ENCODE measurements at regions not wholly inside any gene's neighbourhood (a gene's known extent, or its start where the extent isn't known, plus 50 kb on each side); places are given as distances from the start of the nearest gene placed in this dataset.
"Not testable (repeated sequence)": the region's sequence is repeated elsewhere in the genome, so short reads cannot be mapped to it uniquely, and the experiment has no call there.

- H3K4me1 Mint-ChIP-seq, result no peaks in the 10 kb centered on the region
Observed at GRCh38 chr9:129313331-129313955, 135.4 kb upstream of the IER5L start.

GRCh38 chr9:129312251-129313122, 134.4 kb upstream of the IER5L start:
- H3K27ac Mint-ChIP-seq, result no peak overlapping the region
- no peaks in the 10 kb centered on the region for H3K4me1 Mint-ChIP-seq
- H3K9me3 Mint-ChIP-seq, result peaks cover 7% of the 10 kb centered on the region
- DNase-seq (ENCODE audit: low spot score in 2 of 2), result no peak
- H3K27me3 Mint-ChIP-seq, result peaks cover 28% of the 10 kb centered on the region
- no peak for ATAC-seq (ENCODE audit: low read depth)
- no peak overlapping the region for H3K4me3 Mint-ChIP-seq
- H3K36me3 Mint-ChIP-seq, result peaks cover 2% of the 10 kb centered on the region

More at GRCh38 chr9:129313331-129313955, 135.4 kb upstream of the IER5L start:
- ATAC-seq (ENCODE audit: low read depth) (no peak), DNase-seq (ENCODE audit: low spot score in 2 of 2) (no peak)
- Mint-ChIP-seq H3K27me3 (peaks cover 31% of the 10 kb centered on the region), H3K36me3 (peaks cover 2% of the 10 kb centered on the region), H3K27ac (no peak overlapping the region), H3K4me3 (no peak overlapping the region), H3K9me3 (peaks cover 7% of the 10 kb centered on the region)

- H3K27me3 Mint-ChIP-seq, result peaks cover 28% of the 10 kb centered on the region
- peaks cover 2% of the 10 kb centered on the region for H3K36me3 Mint-ChIP-seq
- H3K9me3 Mint-ChIP-seq, result peaks cover 7% of the 10 kb centered on the region
- no peak overlapping the region for H3K4me3 Mint-ChIP-seq
- ATAC-seq (ENCODE audit: low read depth) (no peak), DNase-seq (ENCODE audit: low spot score in 2 of 2) (no peak)
- no peaks in the 10 kb centered on the region for H3K4me1 Mint-ChIP-seq
- no peak overlapping the region for H3K27ac Mint-ChIP-seq
Observed at GRCh38 chr9:129311643-129312042, 133.6 kb upstream of the IER5L start.

- peaks cover 27% of the 10 kb centered on the region for H3K27me3 Mint-ChIP-seq
- no peaks in the 10 kb centered on the region for H3K4me1 Mint-ChIP-seq
- peaks cover 2% of the 10 kb centered on the region for H3K36me3 Mint-ChIP-seq
- ATAC-seq (ENCODE audit: low read depth), result no peak
- no peak overlapping the region for H3K4me3 Mint-ChIP-seq
- peaks cover 7% of the 10 kb centered on the region for H3K9me3 Mint-ChIP-seq
- no peak for DNase-seq (ENCODE audit: low spot score in 2 of 2)
- H3K27ac Mint-ChIP-seq, result no peak overlapping the region
Observed at GRCh38 chr9:129310666-129311350, 132.7 kb upstream of the IER5L start.

- Mint-ChIP-seq H3K36me3 (peaks cover 2% of the 10 kb centered on the region), H3K27me3 (peaks cover 27% of the 10 kb centered on the region), H3K27ac (no peak overlapping the region), H3K9me3 (peaks cover 7% of the 10 kb centered on the region), H3K4me1 (no peaks in the 10 kb centered on the region), H3K4me3 (no peak overlapping the region)
- DNase-seq (ENCODE audit: low spot score in 2 of 2) (no peak), ATAC-seq (ENCODE audit: low read depth) (no peak)
Observed at GRCh38 chr9:129309906-129310305, 131.8 kb upstream of the IER5L start.

- no peak for DNase-seq (ENCODE audit: low spot score in 2 of 2)
- peaks cover 24% of the 10 kb centered on the region for H3K27me3 Mint-ChIP-seq
- peaks cover 2% of the 10 kb centered on the region for H3K36me3 Mint-ChIP-seq
- H3K4me3 Mint-ChIP-seq, result no peak overlapping the region
- H3K4me1 Mint-ChIP-seq, result no peaks in the 10 kb centered on the region
- H3K27ac Mint-ChIP-seq, result no peak overlapping the region
- ATAC-seq (ENCODE audit: low read depth), result no peak
- peaks cover 7% of the 10 kb centered on the region for H3K9me3 Mint-ChIP-seq
Observed at GRCh38 chr9:129309041-129309430, 131.0 kb upstream of the IER5L start.

GRCh38 chr9:129307227-129307970, 129.3 kb upstream of the IER5L start:
- H3K4me1 Mint-ChIP-seq, result no peaks in the 10 kb centered on the region
- H3K27me3 Mint-ChIP-seq, result peaks cover 21% of the 10 kb centered on the region
- H3K9me3 Mint-ChIP-seq, result peaks cover 7% of the 10 kb centered on the region
- no peak overlapping the region for H3K4me3 Mint-ChIP-seq
- no peak overlapping the region for H3K27ac Mint-ChIP-seq
- no peak for ATAC-seq (ENCODE audit: low read depth)
- DNase-seq (ENCODE audit: low spot score in 2 of 2), result no peak
- peaks cover 2% of the 10 kb centered on the region for H3K36me3 Mint-ChIP-seq

GRCh38 chr9:129306318-129306973, 128.4 kb upstream of the IER5L start:
- ATAC-seq (ENCODE audit: low read depth), result no peak
- H3K4me3 Mint-ChIP-seq, result no peak overlapping the region
- H3K27ac Mint-ChIP-seq, result no peak overlapping the region
- H3K27me3 Mint-ChIP-seq, result peaks cover 21% of the 10 kb centered on the region
- H3K9me3 Mint-ChIP-seq, result peaks cover 8% of the 10 kb centered on the region
- H3K4me1 Mint-ChIP-seq, result no peaks in the 10 kb centered on the region
- H3K36me3 Mint-ChIP-seq, result peaks cover 3% of the 10 kb centered on the region
- DNase-seq (ENCODE audit: low spot score in 2 of 2), result no peak

GRCh38 chr9:129305246-129305645, 127.2 kb upstream of the IER5L start:
- ATAC-seq (ENCODE audit: low read depth), result no peak
- H3K36me3 Mint-ChIP-seq, result peaks cover 4% of the 10 kb centered on the region
- no peak overlapping the region for H3K4me3 Mint-ChIP-seq
- peaks cover 3% of the 10 kb centered on the region for H3K9me3 Mint-ChIP-seq
- H3K27me3 Mint-ChIP-seq, result peaks cover 23% of the 10 kb centered on the region
- no peaks in the 10 kb centered on the region for H3K4me1 Mint-ChIP-seq
- no peak overlapping the region for H3K27ac Mint-ChIP-seq
- DNase-seq (ENCODE audit: low spot score in 2 of 2), result no peak

GRCh38 chr9:129301941-129302340, 123.9 kb upstream of the IER5L start:
- no peak for DNase-seq (ENCODE audit: low spot score in 2 of 2)

GRCh38 chr9:129296195-129296594, 118.1 kb upstream of the IER5L start:
- H3K4me3 Mint-ChIP-seq; H3K4me1 Mint-ChIP-seq; H3K27ac Mint-ChIP-seq; DNase-seq (ENCODE audit: low spot score in 2 of 2); H3K36me3 Mint-ChIP-seq; H3K9me3 Mint-ChIP-seq; ATAC-seq (ENCODE audit: low read depth): not testable (repeated sequence)
- peaks cover 21% of the 10 kb centered on the region for H3K27me3 Mint-ChIP-seq

More at GRCh38 chr9:129301941-129302340, 123.9 kb upstream of the IER5L start:
- Mint-ChIP-seq H3K4me1 (no peaks in the 10 kb centered on the region), H3K4me3 (no peak overlapping the region), H3K27ac (no peak overlapping the region), H3K27me3 (peaks cover 23% of the 10 kb centered on the region), H3K9me3 (peaks cover 1% of the 10 kb centered on the region), H3K36me3 (peaks cover 10% of the 10 kb centered on the region)
- no peak for ATAC-seq (ENCODE audit: low read depth)

- Mint-ChIP-seq H3K9me3 (peaks cover 3% of the 10 kb centered on the region), H3K4me1 (peaks cover 5% of the 10 kb centered on the region), H3K36me3 (no peaks in the 10 kb centered on the region), H3K27ac (no peak overlapping the region), H3K27me3 (peaks cover 9% of the 10 kb centered on the region), H3K4me3 (no peak overlapping the region)
- ATAC-seq (ENCODE audit: low read depth), result no peak
- DNase-seq (ENCODE audit: low spot score in 2 of 2), result no peak
Observed at GRCh38 chr9:129291041-129291501, 113.0 kb upstream of the IER5L start.

- Mint-ChIP-seq H3K27ac (no peak overlapping the region), H3K4me3 (no peak overlapping the region), H3K4me1 (peaks cover 5% of the 10 kb centered on the region), H3K27me3 (peaks cover 9% of the 10 kb centered on the region), H3K9me3 (peaks cover under 1% of the 10 kb centered on the region), H3K36me3 (no peaks in the 10 kb centered on the region)
- DNase-seq (ENCODE audit: low spot score in 2 of 2), result no peak
- ATAC-seq (ENCODE audit: low read depth), result no peak
Observed at GRCh38 chr9:129290606-129291005, 112.5 kb upstream of the IER5L start.

Data from memory B cell (primary cell).